Spinal cord (tissue), 9 donors: ENCODE measurements at regions not wholly inside any gene's neighbourhood (a gene's known extent, or its start where the extent isn't known, plus 50 kb on each side); places are given as distances from the start of the nearest gene placed in this dataset.

Source experiments
- DNase-seq, 6 donors: peaks; one replicate each; pipeline versions ENCODE4 v3.0.0 to v3.0.0-alpha.2; 2013 to 2015; ENCODE audit warnings: low spot score in 6 of 6, low read depth in 4 of 6
- H3K27ac ChIP-seq: one replicate; pipeline ENCODE4 v1.5.1; 2013; ENCODE audit warnings: low read depth, low read length, control low read depth
- H3K27me3 ChIP-seq: one replicate; pipeline ENCODE4 v1.6.1; 2013; ENCODE audit warnings: low read length; ENCODE audit not compliant: control insufficient read depth, insufficient read depth
- H3K36me3 ChIP-seq: one replicate; pipeline ENCODE4 v1.6.1; 2013; ENCODE audit warnings: low read length; ENCODE audit not compliant: control insufficient read depth, insufficient read depth
- H3K4me1 ChIP-seq: one replicate; pipeline ENCODE4 v1.6.1; 2013; ENCODE audit warnings: low read length; ENCODE audit not compliant: control insufficient read depth, insufficient read depth
- H3K4me3 ChIP-seq: one replicate; pipeline ENCODE4 v1.5.1; 2013; ENCODE audit warnings: low read depth, low read length, control low read depth
- H3K9me3 ChIP-seq: one replicate; pipeline ENCODE4 v1.6.1; 2013; ENCODE audit warnings: low read length; ENCODE audit not compliant: control insufficient read depth, insufficient read depth
- WGBS: methylation state at CpG from one replicate; pipeline ENCODE4 v1.1.5; 2013; ENCODE audit warnings: missing lambda C conversion rate; ENCODE audit not compliant: insufficient coverage; 5-methylcytosine and 5-hydroxymethylcytosine counted together
- donor health status: healthy.

DNA sequence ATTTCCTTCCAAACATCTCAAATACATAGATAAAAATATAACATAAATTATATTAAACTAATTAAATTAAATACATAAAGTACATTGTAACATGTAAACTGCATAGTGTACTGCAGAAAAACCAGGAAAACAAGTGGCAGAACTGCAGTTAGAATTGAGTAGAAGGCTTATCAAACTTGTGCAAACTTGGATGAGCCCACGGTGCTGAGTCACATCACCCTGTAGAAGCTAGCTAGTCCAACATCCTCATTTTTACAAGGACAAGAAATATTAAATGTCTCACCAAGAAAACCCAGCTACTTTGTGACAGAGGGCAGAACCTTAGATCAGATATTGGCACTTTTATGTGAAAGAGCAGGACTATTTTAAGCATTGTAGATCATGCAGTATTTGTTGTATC lies 807.9 kb upstream of the NUDT12 start:
- Histone ChIP-seq H3K9me3 (no peaks in the 10 kb centered on the region), H3K27me3 (no peaks in the 10 kb centered on the region), H3K4me1 (no peaks in the 10 kb centered on the region), H3K36me3 (no peaks in the 10 kb centered on the region), H3K4me3 (no peak overlapping the region), H3K27ac (no peak overlapping the region)
- DNase-seq = no peak
- no CpG with 5 or more reads among the region's 1 CpG for WGBS

DNA sequence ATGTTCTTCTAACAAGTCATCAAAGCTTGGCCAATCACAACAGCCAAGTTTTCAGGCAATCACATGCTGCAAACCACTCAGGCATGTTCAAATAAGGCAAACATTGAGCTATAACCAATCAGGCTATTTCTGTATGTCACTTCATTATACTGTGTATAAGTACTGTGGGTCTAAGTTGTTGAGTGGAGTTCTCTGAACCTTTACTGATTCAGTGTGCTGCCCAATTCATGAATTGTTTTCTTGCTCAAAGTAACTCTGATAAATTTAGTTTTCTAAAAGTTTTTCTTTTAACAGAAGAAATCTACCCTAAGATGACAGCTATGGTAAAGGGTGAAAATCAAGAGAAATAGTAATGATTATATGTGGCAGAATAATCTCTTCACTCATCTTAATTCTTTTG lies 805.4 kb upstream of the NUDT12 start:
- Histone ChIP-seq H3K27me3 (no peaks in the 10 kb centered on the region), H3K36me3 (no peaks in the 10 kb centered on the region), H3K4me3 (no peak overlapping the region), H3K9me3 (no peaks in the 10 kb centered on the region), H3K27ac (no peak overlapping the region), H3K4me1 (no peaks in the 10 kb centered on the region)
- DNase-seq = no peak

DNA sequence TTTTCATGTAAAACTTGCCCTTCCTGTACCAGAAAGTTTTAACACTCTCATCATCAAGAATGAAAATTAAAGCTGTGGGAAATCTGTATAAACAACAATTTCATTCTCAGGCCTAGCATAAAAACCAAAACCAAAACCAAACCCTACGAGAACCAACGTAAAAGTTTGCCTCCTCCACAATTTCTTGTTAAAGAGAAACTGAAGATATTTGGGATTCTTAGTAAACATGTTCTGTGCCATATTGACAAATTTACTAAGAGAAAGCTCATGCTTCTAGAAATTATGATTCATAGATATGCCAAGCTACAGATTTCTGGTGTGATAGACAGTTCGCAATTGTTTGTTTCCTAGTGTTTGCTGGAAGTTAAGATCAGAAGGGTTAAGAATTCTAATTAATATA lies 801.0 kb upstream of the NUDT12 start:
- H3K9me3 ChIP-seq = no peaks in the 10 kb centered on the region
- H3K36me3 ChIP-seq = no peaks in the 10 kb centered on the region
- no peak overlapping the region for H3K27ac ChIP-seq
- H3K4me3 ChIP-seq = no peak overlapping the region
- no peaks in the 10 kb centered on the region for H3K4me1 ChIP-seq
- DNase-seq = no peak
- WGBS = no CpG with 5 or more reads among the region's 3 CpGs
- H3K27me3 ChIP-seq = no peaks in the 10 kb centered on the region

- Histone ChIP-seq H3K4me1 (no peaks in the 10 kb centered on the region), H3K27ac (no peak overlapping the region), H3K36me3 (no peaks in the 10 kb centered on the region), H3K27me3 (no peaks in the 10 kb centered on the region), H3K9me3 (no peaks in the 10 kb centered on the region), H3K4me3 (no peak overlapping the region)
- 87% methylated on average over 4 of the region's 5 CpGs for WGBS
- DNase-seq = no peak
These were observed 799.3 kb upstream of the NUDT12 start for GRCh38 chr5:104361932-104362331.

DNA sequence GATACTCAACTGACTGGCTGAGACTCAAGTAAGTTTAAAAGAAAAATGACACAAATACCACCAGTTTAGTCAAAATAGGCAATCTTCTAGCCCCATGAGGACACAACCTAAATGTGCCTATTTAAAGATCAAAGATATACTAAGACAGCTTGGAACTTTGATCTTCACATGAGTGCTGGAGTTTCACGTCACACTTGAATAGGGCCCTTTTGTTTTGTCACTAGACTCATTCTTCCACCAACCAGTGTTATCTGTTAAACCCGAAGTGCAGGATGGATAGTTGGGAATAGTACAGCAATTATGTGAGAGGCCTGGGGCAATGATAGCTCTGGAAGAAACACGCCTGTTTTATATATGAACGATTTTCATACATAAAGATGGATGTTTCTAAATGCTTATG lies 792.8 kb upstream of the NUDT12 start:
- H3K9me3 ChIP-seq = no peaks in the 10 kb centered on the region
- H3K36me3 ChIP-seq = no peaks in the 10 kb centered on the region
- no peak for DNase-seq
- WGBS = no CpG with 5 or more reads among the region's 4 CpGs
- no peak overlapping the region for H3K4me3 ChIP-seq
- no peaks in the 10 kb centered on the region for H3K4me1 ChIP-seq
- H3K27me3 ChIP-seq = no peaks in the 10 kb centered on the region
- no peak overlapping the region for H3K27ac ChIP-seq

GRCh38 chr5:104353371-104353770 lies 790.8 kb upstream of the NUDT12 start:
- no peaks in the 10 kb centered on the region for H3K36me3 ChIP-seq
- no peaks in the 10 kb centered on the region for H3K27me3 ChIP-seq
- no peaks in the 10 kb centered on the region for H3K4me1 ChIP-seq
- H3K4me3 ChIP-seq = no peak overlapping the region
- 96% methylated on average over 3 of the region's 4 CpGs for WGBS
- no peak overlapping the region for H3K27ac ChIP-seq
- H3K9me3 ChIP-seq = no peaks in the 10 kb centered on the region
- no peak for DNase-seq

DNA sequence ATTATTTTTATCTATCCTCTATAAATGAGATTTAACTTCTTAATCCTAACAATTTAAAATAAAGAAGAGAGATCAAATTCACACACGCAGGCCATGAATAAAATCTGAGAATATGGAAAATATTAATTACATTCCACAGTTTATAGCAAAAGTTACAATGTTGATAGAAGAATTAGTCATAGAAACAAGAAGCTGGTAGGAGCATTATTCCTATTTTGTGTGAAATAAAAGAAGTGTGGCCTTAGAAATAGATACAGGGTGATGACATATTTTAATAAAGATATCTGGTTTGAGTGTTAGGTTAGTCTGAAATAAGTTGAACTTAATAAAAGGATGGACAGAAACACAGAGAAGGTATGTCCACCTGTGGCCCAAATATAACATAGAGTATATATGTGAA lies 790.4 kb upstream of the NUDT12 start:
- WGBS = no CpG with 5 or more reads among the region's 1 CpG
- DNase-seq = no peak

DNA sequence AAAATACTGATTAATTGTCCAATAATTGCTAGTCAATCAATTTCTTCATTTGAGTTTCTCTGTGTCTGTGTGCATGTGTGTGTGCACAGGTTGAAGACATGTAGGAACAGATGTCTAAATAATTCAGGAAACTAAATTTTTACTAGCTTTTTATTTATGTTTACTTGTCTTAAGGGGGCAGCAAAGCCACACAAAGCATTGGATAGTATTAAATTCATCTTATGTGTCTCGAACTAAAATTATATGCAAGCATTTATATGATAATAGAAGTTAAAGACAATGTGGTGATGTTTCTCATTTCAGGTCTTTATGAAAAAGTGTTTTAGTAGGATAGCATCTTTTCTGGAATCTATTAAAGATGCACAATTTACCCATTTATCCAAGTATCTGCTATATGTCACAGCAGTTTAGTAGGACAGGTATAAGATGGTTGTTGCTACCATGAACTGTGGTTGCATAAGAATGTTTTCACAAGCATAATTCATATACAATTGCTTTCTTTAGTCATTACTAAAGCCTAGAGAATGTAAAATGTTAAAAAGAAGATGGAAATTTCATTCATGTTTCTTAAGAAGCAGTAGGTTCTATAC lies 784.6 kb upstream of the NUDT12 start:
- WGBS = no CpG with 5 or more reads among the region's 1 CpG
- H3K4me1 ChIP-seq = no peaks in the 10 kb centered on the region
- no peak overlapping the region for H3K27ac ChIP-seq
- DNase-seq = peak; percentile 5 to 92 (median 27)
- no peaks in the 10 kb centered on the region for H3K27me3 ChIP-seq
- no peaks in the 10 kb centered on the region for H3K9me3 ChIP-seq
- no peaks in the 10 kb centered on the region for H3K36me3 ChIP-seq
- no peak overlapping the region for H3K4me3 ChIP-seq

More for the DNA sequence above, 790.4 kb upstream of the NUDT12 start:
- H3K9me3 ChIP-seq = no peaks in the 10 kb centered on the region
- no peaks in the 10 kb centered on the region for H3K27me3 ChIP-seq
- no peak overlapping the region for H3K4me3 ChIP-seq
- H3K36me3 ChIP-seq = no peaks in the 10 kb centered on the region
- H3K27ac ChIP-seq = no peak overlapping the region
- no peaks in the 10 kb centered on the region for H3K4me1 ChIP-seq

GRCh38 chr5:104345222-104346016 lies 782.8 kb upstream of the NUDT12 start:
- Histone ChIP-seq H3K4me3 (no peak overlapping the region), H3K4me1 (no peaks in the 10 kb centered on the region), H3K27me3 (no peaks in the 10 kb centered on the region), H3K27ac (no peak overlapping the region), H3K36me3 (no peaks in the 10 kb centered on the region), H3K9me3 (no peaks in the 10 kb centered on the region)
- peak in 2 of 6 donors; percentile 24 to 35 for DNase-seq
- 57% methylated on average over 6 of the region's 7 CpGs for WGBS

- Histone ChIP-seq H3K4me1 (no peaks in the 10 kb centered on the region), H3K27ac (no peak overlapping the region), H3K36me3 (no peaks in the 10 kb centered on the region), H3K9me3 (no peaks in the 10 kb centered on the region), H3K4me3 (no peak overlapping the region), H3K27me3 (no peaks in the 10 kb centered on the region)
- no peak for DNase-seq
- whole genome bisulfite sequencing = no CpG with 5 or more reads among the region's 2 CpGs
These were observed 782.2 kb upstream of the NUDT12 start for GRCh38 chr5:104344809-104345208.
